K562 (cell line): ENCODE measurements at regions not wholly inside any gene's neighbourhood (a gene's known extent, or its start where the extent isn't known, plus 50 kb on each side); places are given as distances from the start of the nearest gene placed in this dataset.

Source experiments
- ATAC-seq: fragments of 200-7000 bp; cut with Tn5 transposase; 3 replicates; pipeline ENCODE4 v1.9.1; 2020; ENCODE audit warnings: moderate library complexity
- BruUV-seq: library from RNA; stranded (reverse); fragments of 400-500 nt; replicated peaks from 2 replicates; lab custom pipeline; 2021; lab: Mats Ljungman, UMichigan
- CTCF ChIA-PET: fragments of 300-600 bp; formaldehyde crosslinking; extraction: SDS; loops from one replicate; lab custom pipeline; 2021; ENCODE audit warnings: low intra/inter-chr PET ratio; lab: Yijun Ruan, JAX
- POLR2A ChIA-PET: fragments of 300-600, 350-650 bp; sonication (Branson Sonifier 250); formaldehyde crosslinking; extraction: SDS; loops from one replicate; lab custom pipeline; 2021; ENCODE audit warnings: antibody characterized with exemption, inconsistent platforms; lab: Yijun Ruan, JAX
- DNase-seq, 4 experiments: peaks; one replicate each; pipeline versions ENCODE4 v3.0.0 to v3.0.0-alpha.2; 2011 to 2018; ENCODE audit warnings: low spot score in 3 of 4, mixed read lengths in 3 of 4; ENCODE audit errors: extremely low read depth in 1 of 4
- FAIRE-seq: peaks from 2 replicates; lab custom pipeline; 2011; peaks lifted over from hg19 to GRCh38; lab: Jason Lieb, UNC
- H2AFZ ChIP-seq: 2 replicates; pipeline ENCODE4 v1.6.0; 2011; ENCODE audit warnings: low read depth, low read length, control low read depth, inconsistent platforms
- H3K27ac ChIP-seq: fragments of 200-600 bp; 3 replicates; pipeline ENCODE4 v1.8.0; 2011; ENCODE audit warnings: low read depth, mild to moderate bottlenecking, control low read depth, inconsistent platforms, low read length, moderate library complexity, mixed read lengths; ENCODE audit errors: extremely low read depth
- H3K27me3 ChIP-seq, 2 experiments: fragments of 300-600 bp in 1 of 2; 2 replicates in 1 of 2; 3 replicates in 1 of 2; pipeline versions ENCODE4 v1.6.0 to v1.8.0; 2011; ENCODE audit warnings: inconsistent platforms in 2 of 2, low read length in 2 of 2, mild to moderate bottlenecking in 1 of 2, mixed read lengths in 1 of 2, moderate library complexity in 1 of 2; ENCODE audit not compliant: control insufficient read depth in 2 of 2, insufficient read depth in 2 of 2
- H3K36me3 ChIP-seq: fragments of 300-600 bp; 3 replicates; pipeline ENCODE4 v1.8.0; 2011; ENCODE audit warnings: mild to moderate bottlenecking, low read length, inconsistent platforms; ENCODE audit not compliant: control insufficient read depth, insufficient read depth
- H3K4me1 ChIP-seq, 2 experiments: fragments of 200-600 bp in 1 of 2; replicated peaks in 1 of 2; 2 replicates in 1 of 2; 3 replicates in 1 of 2; pipeline versions ENCODE4 v1.5.1 to v1.8.0; 2011; ENCODE audit warnings: inconsistent platforms in 2 of 2, low read length in 2 of 2, mild to moderate bottlenecking in 1 of 2, mixed read lengths in 1 of 2, moderate library complexity in 1 of 2; ENCODE audit not compliant: control insufficient read depth in 2 of 2, insufficient read depth in 2 of 2
- H3K4me2 ChIP-seq: 2 replicates; pipeline ENCODE4 v1.6.1; 2011; ENCODE audit warnings: low read length, control low read depth, inconsistent platforms, mixed read lengths; ENCODE audit not compliant: insufficient read depth
- H3K4me3 ChIP-seq: fragments of 200-600 bp; sonication (generic), shearing (Covaris generic); 2 replicates; pipeline ENCODE4 v1.5.1; 2016; ENCODE audit warnings: control low read depth, inconsistent platforms
- H3K79me2 ChIP-seq: fragments of 200-600 bp; 3 replicates; pipeline ENCODE4 v1.8.0; 2011; ENCODE audit warnings: low read length, inconsistent platforms; ENCODE audit not compliant: control insufficient read depth, insufficient read depth
- H3K9ac ChIP-seq, 2 experiments: 2 replicates each; pipeline versions ENCODE4 v1.6.0 to v1.6.1; 2011; ENCODE audit warnings: low read depth in 2 of 2, low read length in 2 of 2, control low read depth in 1 of 2, inconsistent platforms in 1 of 2, mild to moderate bottlenecking in 1 of 2, mixed read lengths in 1 of 2; ENCODE audit not compliant: insufficient read depth in 1 of 2
- H3K9me1 ChIP-seq: one replicate; pipeline ENCODE4 v1.6.0; 2011; ENCODE audit warnings: inconsistent platforms, mild to moderate bottlenecking, low read length, moderate library complexity; ENCODE audit not compliant: control insufficient read depth, insufficient read depth
- H3K9me3 ChIP-seq: replicated peaks from 2 replicates; pipeline ENCODE4 v1.5.1; 2011; ENCODE audit warnings: low read depth, low read length, inconsistent platforms; ENCODE audit not compliant: control insufficient read depth, insufficient read depth
- H4K20me1 ChIP-seq: replicated peaks from 2 replicates; pipeline ENCODE4 v1.6.1; 2011; ENCODE audit warnings: low read length, inconsistent platforms, mixed read lengths; ENCODE audit not compliant: control insufficient read depth, insufficient read depth
- ARID1B ChIP-seq: fragments of 450-650 bp; IDR thresholded peaks from 2 replicates; pipeline ENCODE4 v1.6.1; 2016; ENCODE audit warnings: antibody characterized with exemption, mild to moderate bottlenecking, inconsistent platforms
- ATF7 ChIP-seq: fragments of 450-650 bp; IDR thresholded peaks from 2 replicates; pipeline ENCODE4 v1.7.1; 2014; ENCODE audit warnings: mild to moderate bottlenecking, moderate library complexity
- BACH1 ChIP-seq: fragments of 200-800 bp; sonication (Bioruptor generic); IDR thresholded peaks from 2 replicates; pipeline ENCODE4 v1.6.1; 2016; ENCODE audit warnings: missing genetic modification characterization, missing compliant biosample characterization
- CHCHD3 ChIP-seq: fragments of 250-450 bp; sonication (Bioruptor Pico); IDR thresholded peaks from 2 replicates; pipeline ENCODE4 v2.1.2; 2022; ENCODE audit warnings: mild to moderate bottlenecking
- FOXK2 ChIP-seq, 2 experiments: fragments of 450-650 bp; IDR thresholded peaks in 1 of 2; conservative IDR thresholded peaks in 1 of 2; 2 replicates each; pipeline ENCODE4 v1.6.1; 2016; ENCODE audit warnings: low read depth in 2 of 2, mild to moderate bottlenecking in 1 of 2
- HDAC2 ChIP-seq: fragments of 450-650 bp; IDR thresholded peaks from 2 replicates; pipeline ENCODE4 v1.6.1; 2016; ENCODE audit warnings: mild to moderate bottlenecking
- JUNB ChIP-seq: fragments of 450-650 bp; formaldehyde crosslinking; conservative IDR thresholded peaks from 2 replicates; pipeline ENCODE4 v1.4.0; 2020; ENCODE audit warnings: mild to moderate bottlenecking
- KDM1A ChIP-seq, 2 experiments: fragments of 450-650 bp; IDR thresholded peaks; 2 replicates each; pipeline ENCODE4 v1.6.1; 2016; ENCODE audit warnings: mild to moderate bottlenecking in 2 of 2
- MAFG ChIP-seq: fragments of 450-650 bp; conservative IDR thresholded peaks from 2 replicates; pipeline ENCODE4 v1.6.1; 2016; ENCODE audit warnings: missing genetic modification characterization, missing compliant biosample characterization
- MEIS2 ChIP-seq: fragments of 450-650 bp; IDR thresholded peaks from 2 replicates; pipeline ENCODE4 v1.6.1; 2014; ENCODE audit warnings: mild to moderate bottlenecking; ENCODE audit not compliant: partially characterized antibody
- NELFE ChIP-seq: IDR thresholded peaks from 2 replicates; pipeline ENCODE4 v1.6.1; 2011; ENCODE audit warnings: mild to moderate bottlenecking; ENCODE audit not compliant: insufficient read depth, insufficient read length
- NFE2 ChIP-seq: IDR thresholded peaks from 2 replicates; pipeline ENCODE4 v1.6.1; 2014; ENCODE audit warnings: antibody characterized with exemption, low read depth
- NFE2L1 ChIP-seq: fragments of 450-650 bp; IDR thresholded peaks from 2 replicates; pipeline ENCODE4 v1.6.1; 2016; ENCODE audit warnings: missing genetic modification characterization, low read depth, mild to moderate bottlenecking, missing compliant biosample characterization, moderate library complexity, borderline replicate concordance
- POLR2H ChIP-seq: IDR thresholded peaks from 2 replicates; pipeline ENCODE4 v1.6.1; 2016; ENCODE audit warnings: missing genetic modification characterization, low read depth, mild to moderate bottlenecking, control low read depth, missing compliant biosample characterization, moderate library complexity
- POLR3G ChIP-seq: IDR thresholded peaks from 2 replicates; pipeline ENCODE4 v1.6.1; 2011; ENCODE audit not compliant: insufficient read length, insufficient replicate concordance; ENCODE audit errors: extremely low read depth
- RCOR1 ChIP-seq, 2 experiments: IDR thresholded peaks; 2 replicates each; pipeline ENCODE4 v1.6.1; 2012; ENCODE audit warnings: low read depth in 2 of 2, low read length in 2 of 2, borderline replicate concordance in 1 of 2, improper control_type of control experiment in 1 of 2
- SMARCE1 ChIP-seq: fragments of 450-650 bp; IDR thresholded peaks from 2 replicates; pipeline ENCODE4 v1.7.1; 2016; ENCODE audit warnings: mild to moderate bottlenecking
- SRSF7 ChIP-seq: fragments of 200-400 bp; formaldehyde crosslinking; optimal IDR thresholded peaks from 2 replicates; pipeline ENCODE3; 2017; ENCODE audit warnings: mild to moderate bottlenecking, low read depth, low read length
- TCF3 ChIP-seq: sonication (generic); formaldehyde crosslinking; IDR thresholded peaks from 2 replicates; pipeline ENCODE4 v1.4.0; 2020; ENCODE audit warnings: mild to moderate bottlenecking, missing genetic modification reagents
- ZFP1 ChIP-seq: fragments of 450-650 bp; formaldehyde crosslinking; IDR thresholded peaks from 2 replicates; pipeline ENCODE4 v1.4.0; 2020; ENCODE audit warnings: mild to moderate bottlenecking, mixed read lengths
- ZNF253 ChIP-seq: fragments of 250-450 bp; sonication (Bioruptor Pico); conservative IDR thresholded peaks from 2 replicates; pipeline ENCODE4 v1.6.1; 2021; ENCODE audit warnings: mild to moderate bottlenecking
- ZNF75A ChIP-seq: fragments of 450-650 bp; formaldehyde crosslinking; IDR thresholded peaks from 2 replicates; pipeline ENCODE4 v1.4.0; 2020; ENCODE audit warnings: mild to moderate bottlenecking
- WGBS: fragments of 100-300 bp; shearing (Covaris generic); methylation state at CpG from one replicate; pipeline ENCODE4 v1.1.6; 2016; ENCODE audit warnings: low coverage, mixed read lengths; ENCODE audit not compliant: insufficient coverage; ENCODE audit errors: missing lambda C conversion rate; 5-methylcytosine and 5-hydroxymethylcytosine counted together
- in situ Hi-C: fragments of 300-500 bp; cut with MboI; formaldehyde crosslinking; loops from 4 replicates; pipeline ENCODE4 v1.15.0; 2018; ENCODE audit warnings: inconsistent platforms, mixed read lengths
- intact Hi-C: fragments of 100-400 bp; cut with micrococcal nuclease; formaldehyde crosslinking; loops from 2 replicates; pipeline ENCODE4 v1.14.2; 2022
- TF ChIP-seq, protein P1 (sequence below): IDR thresholded peaks from 2 replicates; pipeline ENCODE4 v1.6.1; 2012; ENCODE audit warnings: low read depth, low read length, improper control_type of control experiment, borderline replicate concordance

DNA sequence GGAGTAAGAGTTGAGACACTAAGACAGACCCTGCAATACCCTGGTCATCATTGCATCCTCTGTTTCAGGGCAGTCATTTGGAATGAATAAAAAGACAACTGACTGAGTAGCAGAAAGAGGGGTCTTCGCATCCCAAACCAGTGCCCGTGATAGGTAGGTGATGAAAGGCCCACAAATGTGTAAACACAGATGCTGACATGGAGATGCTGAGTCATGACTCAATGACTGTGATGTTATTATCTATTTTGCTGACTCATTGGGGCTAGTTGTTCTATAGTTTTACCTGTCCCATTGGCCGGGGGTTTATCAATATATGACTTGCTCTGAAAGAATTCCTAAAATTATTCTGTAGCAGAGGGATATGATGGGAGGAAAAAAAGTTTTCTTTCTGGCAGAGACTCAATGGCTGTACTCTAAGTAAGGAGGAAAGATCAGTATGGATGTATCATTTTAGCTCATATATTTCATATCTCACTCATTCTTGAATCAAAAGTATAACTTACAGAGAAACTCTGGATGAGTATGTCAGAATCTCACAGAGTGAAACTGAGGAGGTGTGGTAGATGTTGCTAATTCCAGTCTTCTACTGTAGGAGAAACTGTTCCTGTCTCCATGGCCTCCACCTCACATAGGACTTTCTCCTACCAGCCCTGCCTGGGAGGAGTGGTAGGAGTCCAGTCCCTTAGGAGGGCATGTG lies 119.9 kb upstream of the PREP start:
- H4K20me1 ChIP-seq = no peaks in the 10 kb centered on the region
- H3K9me1 ChIP-seq = no peaks in the 10 kb centered on the region
- H3K4me2 ChIP-seq = peak overlapping the region; percentile 6; the same call in 1 of the 2 replicates
- H3K36me3 ChIP-seq = no peaks in the 10 kb centered on the region
- no peaks in the 10 kb centered on the region for H3K79me2 ChIP-seq
- POLR2A ChIA-PET = no interaction called here
- FAIRE-seq (peak; percentile 66), DNase-seq (peak; percentile 18 to 38 (median 22)), ATAC-seq (peak; percentile 67)
- in situ Hi-C loops (no loop called here), intact Hi-C loops (no loop called here)
- H3K4me1 ChIP-seq = peaks cover 0 to 12% of the 10 kb centered on the region in 2 experiments; a peak in 2 of 5 replicates
- no peaks in the 10 kb centered on the region for H3K27me3 ChIP-seq
- BruUV-seq = no TSS peak
- CTCF ChIA-PET = no interaction called here
- no peak overlapping the region for H2AFZ ChIP-seq
- 3% methylated on average over 3 of the region's 3 CpGs for WGBS
- no peak overlapping the region; the same call in 2 of the 3 replicates for H3K27ac ChIP-seq
- H3K4me3 ChIP-seq = no peak overlapping the region
- H3K9ac ChIP-seq = no peak overlapping the region
- H3K9me3 ChIP-seq = no peaks in the 10 kb centered on the region
- TF ChIP-seq POLR3G (no peak), NFE2L1 (tag) (peak; percentile 97), SMARCE1 (peak; percentile 67; the same call in 1 of the 2 replicates), MEIS2 (peak; percentile 86), NFE2 (peak; percentile 98), ZNF253 (no peak), HDAC2 (peak; percentile 47; the same call in 1 of the 2 replicates), SRSF7 (no peak), RCOR1 (IDR thresholded peaks at IDR 0.05; ENCODE audit: borderline replicate concordance in 1 of 2, low read depth in 2 of 2, low read length in 2 of 2) (peak in 1 of 2 experiments; percentile 78; a peak in 1 of 4 replicates), MAFG (peak; percentile 99), POLR2H (no peak), NELFE (no peak), ATF7 (peak; percentile 59), ZNF75A (CRISPR knock-in tag) (no peak), KDM1A (IDR thresholded peaks at IDR 0.05) (peak in 1 of 2 experiments; percentile 48; a peak in 2 of 4 replicates), JUNB (CRISPR knock-in tag) (peak; percentile 56; the same call in 1 of the 2 replicates), TCF3 (CRISPR knock-in tag) (0 out of 2 replicates have a peak, but pooled peaks have one; percentile 30), ARID1B (peak; percentile 82), BACH1 (peak; percentile 99), FOXK2 (conservative IDR thresholded peaks at IDR 0.05 in 1 of 2, IDR thresholded peaks at IDR 0.05 in 1 of 2; ENCODE audit: low read depth in 2 of 2) (peak; percentile 68 to 71; a peak in 3 of 4 replicates), CHCHD3 (CRISPR knock-in tag) (no peak), ZFP1 (CRISPR knock-in tag) (no peak)
- TF ChIP-seq, protein P1, sequence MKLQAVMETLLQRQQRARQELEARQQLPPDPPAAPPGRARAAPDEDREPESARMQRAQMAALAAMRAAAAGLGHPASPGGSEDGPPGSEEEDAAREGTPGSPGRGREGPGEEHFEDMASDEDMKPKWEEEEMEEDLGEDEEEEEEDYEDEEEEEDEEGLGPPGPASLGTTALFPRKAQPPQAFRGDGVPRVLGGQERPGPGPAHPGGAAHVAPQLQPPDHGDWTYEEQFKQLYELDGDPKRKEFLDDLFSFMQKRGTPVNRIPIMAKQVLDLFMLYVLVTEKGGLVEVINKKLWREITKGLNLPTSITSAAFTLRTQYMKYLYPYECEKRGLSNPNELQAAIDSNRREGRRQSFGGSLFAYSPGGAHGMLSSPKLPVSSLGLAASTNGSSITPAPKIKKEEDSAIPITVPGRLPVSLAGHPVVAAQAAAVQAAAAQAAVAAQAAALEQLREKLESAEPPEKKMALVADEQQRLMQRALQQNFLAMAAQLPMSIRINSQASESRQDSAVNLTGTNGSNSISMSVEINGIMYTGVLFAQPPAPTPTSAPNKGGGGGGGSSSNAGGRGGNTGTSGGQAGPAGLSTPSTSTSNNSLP = 0 out of 2 replicates have a peak, but pooled peaks have one; percentile 14
